ENCODE measurements at regions not wholly inside any gene's neighbourhood (a gene's known extent, or its start where the extent isn't known, plus 50 kb on each side); places are given as distances from the start of the nearest gene placed in this dataset.

DNA sequence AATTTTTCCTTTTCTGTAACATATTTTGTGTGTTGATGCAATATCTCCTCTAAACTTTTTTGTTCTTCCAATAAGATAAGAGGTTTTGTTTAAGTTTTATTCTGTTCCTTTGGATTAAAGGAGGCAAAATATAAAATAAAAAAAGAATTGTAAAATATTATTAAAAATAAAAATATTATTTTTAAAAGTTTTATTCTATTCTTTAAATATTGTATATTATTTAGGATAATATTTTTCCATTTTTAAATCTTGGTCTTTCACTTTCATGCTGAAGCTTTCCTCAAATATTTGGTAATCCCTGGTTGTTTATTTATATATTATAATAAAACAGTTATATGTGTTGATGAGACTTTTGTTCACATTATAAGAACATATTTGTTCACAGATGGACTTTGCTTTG lies 187.9 kb upstream of the PDE5A start:
- no peak for DNase-seq

DNA sequence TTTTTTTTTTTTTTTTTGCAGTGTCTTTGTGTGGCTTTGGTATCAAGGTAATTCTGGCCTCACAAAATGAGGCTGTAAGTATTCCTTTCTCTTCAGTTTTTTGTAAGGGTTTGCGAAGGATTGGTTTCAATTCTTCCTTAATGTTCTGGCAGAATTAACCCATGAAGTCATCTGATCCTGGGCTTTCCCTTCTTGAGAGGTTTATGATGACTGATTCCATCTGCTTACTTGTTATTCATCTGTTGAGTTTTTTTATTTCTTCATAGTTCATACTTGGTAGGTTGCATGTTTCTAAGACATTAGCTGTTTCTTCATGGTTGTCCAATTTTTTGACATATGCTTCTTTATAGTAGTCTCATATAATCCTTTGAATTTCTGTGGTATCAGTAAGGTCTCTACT lies 181.4 kb upstream of the PDE5A start:
- no peak for DNase-seq

DNA sequence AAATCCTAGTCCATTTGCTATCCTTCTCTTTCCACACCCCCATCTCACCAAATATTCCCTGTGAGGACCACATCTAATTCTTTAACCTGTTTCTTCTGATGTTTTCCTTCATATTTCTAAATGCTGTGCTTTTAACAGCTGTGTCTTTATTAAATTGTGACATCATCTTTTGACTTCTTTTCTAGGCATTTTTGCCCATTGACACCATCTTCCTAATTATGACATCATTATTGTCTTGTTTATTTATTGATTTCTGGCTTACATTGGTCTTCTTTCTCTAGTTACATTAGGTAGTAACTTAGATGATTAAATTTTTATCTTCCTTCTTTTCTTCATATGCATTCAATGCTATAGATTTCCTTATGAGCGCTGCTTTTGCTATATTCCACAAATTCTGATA lies 175.8 kb upstream of the PDE5A start:
- no peak for DNase-seq

DNA sequence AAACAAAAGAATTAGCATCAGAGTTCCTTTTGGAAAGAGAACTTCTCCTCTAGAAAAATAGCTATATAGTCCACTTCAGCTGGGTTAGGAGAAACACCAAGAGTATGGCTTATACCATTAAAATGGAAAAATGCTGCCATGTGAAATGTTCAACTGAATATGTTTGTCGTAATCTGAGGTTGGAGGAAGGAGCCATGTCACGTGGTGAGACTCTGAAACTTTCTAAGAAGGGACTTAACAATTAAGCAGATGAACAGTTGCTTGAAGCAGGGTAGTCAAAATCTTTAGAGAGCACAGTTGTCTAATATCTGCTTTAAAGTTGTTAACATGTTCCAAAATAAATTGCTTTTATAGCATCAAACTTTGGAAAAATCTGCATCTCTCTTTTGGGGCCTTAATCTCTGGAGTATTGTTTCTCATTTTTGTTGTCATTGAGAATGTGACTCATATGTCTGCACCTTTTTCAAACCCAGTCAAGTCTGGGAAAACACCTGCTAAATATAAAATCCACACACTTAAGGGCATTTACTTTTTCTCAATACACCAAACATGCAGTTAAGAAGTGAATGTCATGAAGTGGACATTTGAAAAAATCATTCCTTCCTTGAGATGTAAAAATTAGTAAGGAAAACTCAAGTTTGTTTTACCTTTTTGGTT lies 168.8 kb upstream of the PDE5A start:
- DNase-seq, result no peak

DNA sequence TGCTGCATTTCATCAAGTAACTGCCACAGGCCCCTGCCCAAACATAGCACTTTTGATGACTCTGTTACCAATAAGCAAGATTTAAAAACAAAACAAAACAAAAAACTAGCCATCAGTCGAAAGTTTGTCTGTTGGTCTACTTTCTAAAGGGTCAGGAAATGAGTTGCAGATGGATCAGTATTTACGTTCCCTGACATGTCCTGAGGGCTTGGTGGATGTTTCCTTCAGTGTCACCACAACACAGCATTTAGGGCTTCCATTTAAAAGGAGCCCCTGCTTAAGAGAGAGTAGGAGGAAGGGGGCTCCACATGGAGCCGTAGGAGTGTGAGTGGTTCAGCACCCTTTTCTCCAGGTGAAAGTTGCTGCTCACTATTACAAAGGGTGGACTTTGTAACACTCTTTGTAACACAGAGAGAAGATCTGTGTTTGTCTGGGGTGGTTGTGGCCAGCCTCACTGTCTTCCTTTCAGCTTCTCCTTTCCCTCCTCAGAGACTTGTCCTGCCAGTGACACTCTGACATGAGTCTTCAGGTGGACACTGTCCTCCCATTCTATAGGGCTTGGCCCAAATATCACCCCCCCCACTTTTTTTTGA lies 167.5 kb upstream of the PDE5A start:
- DNase-seq, result no peak

DNA sequence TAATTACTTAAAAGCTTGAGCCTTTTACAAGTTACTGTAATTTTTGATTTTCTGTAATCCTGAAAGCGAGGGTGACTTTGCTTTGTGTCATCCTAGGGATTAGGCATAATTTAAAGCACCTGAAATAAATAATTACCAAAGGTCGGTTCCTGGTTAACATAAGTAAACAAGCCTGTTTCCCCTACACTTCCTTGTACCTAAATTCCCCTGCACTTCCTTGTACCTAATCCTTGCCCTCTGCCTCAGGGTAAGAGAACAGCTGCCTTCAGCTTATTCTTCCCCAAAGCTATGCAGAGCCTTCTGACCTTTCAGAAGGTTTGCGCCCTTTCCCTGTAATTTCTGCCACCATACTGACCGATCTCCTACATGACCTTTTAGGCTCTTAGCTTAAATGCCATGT lies 166.1 kb upstream of the PDE5A start:
- DNase-seq, result no peak

DNA sequence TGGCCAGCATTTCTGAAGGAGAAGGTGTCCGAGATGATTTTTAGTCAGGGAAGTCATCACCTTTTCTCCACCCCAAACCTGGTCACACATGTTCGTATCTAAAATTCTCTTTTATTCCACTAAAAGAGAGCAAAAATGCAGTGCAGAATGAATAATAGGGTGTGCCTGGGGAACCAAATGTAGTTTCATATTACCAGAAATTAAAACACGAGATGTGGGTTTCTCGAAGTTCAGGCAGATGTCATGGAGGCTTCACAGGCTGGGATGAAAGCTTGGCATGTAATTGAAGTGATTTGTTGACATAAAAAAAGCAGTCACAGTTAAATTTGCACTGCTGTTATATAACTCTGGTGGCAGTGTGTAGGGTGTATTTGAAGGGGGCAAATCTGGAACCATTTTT lies 165.5 kb upstream of the PDE5A start:
- DNase-seq, result no peak

DNA sequence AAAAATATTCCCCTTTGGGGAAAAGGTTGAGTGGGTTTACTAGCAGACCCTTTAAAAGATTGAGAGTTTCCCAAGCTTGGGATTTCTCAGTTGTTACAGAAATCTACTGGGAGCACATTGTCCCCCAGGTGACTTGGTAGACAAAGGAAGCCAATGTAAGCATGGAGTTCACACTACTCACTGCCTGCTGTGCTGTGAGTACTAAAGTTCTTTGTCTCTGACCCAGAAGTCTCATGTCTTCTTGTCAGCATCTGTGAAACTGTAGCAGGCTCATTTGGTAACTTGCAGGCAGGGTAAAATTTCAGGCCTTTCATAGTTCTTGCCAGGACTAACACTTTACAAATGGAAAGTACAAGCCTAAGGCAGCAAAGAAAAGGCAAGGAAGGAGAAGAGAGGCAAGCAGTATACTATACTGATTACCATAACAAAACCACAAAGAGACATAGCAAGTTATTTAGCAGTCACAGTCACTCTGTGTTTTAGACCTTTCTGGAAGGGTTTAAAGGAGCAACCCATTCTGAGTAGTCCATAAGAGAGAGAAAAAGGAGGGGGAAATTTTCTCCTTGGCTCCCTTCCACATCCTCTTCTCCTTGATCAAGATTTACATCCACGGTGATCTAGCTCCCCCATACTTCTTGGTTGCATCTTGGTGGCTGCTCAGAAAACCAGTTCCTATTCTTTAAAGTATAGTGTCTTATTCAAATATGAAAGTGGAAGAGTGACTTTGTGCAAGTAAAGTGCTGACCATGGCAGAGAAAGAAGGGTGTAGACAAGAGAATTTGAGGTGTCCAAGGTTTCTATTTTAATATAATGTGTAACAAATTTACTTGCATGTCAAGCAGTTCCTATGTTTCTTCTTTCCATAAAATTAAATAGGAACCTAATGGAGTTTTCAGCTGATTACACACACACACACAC lies 160.0 kb upstream of the PDE5A start:
- no peak for DNase-seq

DNA sequence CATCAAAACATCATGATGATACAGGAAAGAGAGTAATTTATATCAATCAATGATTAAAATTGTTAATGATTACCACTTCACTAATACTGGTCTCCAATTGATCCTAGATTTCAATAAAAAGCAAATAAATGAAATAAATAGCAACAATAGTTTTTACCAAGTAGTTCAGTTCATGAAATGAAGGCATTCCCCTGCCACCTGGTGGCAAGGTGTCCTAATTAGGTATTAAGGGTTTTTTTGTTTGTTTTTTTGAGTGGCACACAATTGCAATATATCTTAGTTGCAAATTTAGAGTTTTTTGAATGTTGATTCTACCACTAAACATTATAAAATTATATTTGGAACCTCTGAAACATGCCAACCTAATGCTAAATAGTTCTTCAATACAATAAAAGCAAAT lies 157.4 kb upstream of the PDE5A start:
- DNase-seq, result peak; percentile 4

DNA sequence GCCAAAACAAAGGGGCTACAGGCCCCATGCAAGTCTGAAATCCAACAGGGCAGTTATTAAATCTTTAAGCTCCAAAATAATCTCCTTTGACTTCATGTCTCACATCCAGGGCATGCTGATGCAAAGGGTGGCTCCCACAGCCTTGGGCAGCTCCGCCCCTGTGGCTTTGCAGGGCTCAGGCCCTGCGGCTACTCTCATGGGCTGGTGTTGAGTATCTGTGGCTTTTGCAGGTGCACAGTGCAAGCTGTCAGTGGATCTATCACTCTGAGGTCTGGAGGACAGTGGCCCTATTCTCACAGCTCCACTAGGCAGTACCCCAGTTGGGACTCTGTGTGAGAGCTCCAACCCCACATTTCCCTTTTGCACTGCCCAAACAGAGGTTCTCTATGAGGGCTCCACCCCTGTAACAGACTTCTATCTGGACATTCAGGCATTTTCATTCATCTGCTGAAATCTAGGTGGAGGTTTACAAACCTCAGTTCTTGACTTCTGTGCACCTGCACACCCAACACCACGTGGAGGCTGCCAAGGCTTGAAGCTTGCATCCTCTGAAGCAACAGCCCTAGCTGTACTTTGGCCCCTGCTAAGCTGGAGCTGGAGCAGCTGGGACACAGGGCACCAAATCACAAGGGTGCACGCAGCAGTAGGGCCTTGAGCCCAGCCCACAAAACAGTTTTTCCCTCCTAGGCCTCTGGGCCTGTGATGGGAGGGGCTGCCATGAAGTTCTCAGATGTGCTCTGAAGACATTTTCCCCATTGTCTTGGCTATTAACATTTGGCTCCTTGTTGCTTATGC lies 154.8 kb upstream of the PDE5A start:
- no peak for DNase-seq

DNA sequence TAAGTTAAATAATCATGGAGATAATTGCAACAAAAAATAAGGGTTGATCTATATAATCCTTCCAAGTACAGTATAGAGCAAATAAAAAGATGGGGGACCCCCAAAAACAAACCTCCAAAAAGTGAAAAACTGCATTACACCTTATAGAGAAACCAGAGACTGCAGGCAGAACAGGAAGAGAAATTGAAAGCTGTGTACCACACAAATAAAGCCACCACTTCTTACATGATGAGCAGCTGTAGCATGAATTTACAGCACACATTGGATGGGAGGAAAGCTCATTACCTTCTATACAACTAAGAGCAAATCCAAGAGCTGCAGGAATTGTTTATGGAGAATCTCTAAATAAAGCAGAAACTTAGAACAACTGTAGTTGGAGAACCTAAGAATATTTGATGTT lies 152.4 kb upstream of the PDE5A start:
- no peak for DNase-seq

DNA sequence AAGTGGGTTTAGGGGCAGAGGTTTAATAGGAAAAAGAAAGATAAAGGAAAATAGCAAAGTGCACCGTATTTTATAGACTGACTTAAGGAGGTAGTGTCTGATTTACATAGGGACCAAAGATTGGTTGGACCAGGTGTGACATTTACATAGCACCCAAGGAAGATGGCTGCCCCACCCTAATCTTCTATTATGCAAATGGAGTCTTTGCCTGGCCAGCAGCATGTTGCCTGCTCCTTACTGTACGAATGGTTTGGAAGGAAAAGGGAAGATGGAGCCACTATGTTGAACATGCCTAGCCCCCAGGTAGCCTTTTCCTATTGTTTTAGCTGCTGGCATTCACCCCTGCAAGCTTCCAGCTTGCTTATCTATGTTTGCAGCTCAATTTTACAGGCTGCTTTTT lies 146.2 kb upstream of the PDE5A start:
- DNase-seq, result no peak

DNA sequence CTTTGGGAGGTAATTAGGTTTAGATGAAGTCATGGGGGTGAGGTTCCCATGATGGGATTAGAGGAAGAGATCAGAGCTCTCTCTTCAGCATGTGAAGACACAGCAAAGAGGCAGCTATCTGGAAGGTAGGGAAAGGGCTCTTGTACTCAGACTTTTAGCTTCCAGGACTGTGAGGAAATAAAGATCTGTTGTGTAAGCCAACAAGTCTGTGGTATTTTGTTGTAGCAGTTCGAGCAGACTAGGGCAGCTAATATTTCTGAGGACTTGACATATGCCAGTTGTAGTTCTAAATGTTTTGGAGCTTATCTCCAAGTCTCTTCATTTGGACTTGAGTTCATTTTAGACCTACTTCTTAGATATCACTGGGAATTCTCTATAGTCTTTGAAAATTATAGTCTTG lies 137.3 kb upstream of the PDE5A start:
- no peak for DNase-seq

DNA sequence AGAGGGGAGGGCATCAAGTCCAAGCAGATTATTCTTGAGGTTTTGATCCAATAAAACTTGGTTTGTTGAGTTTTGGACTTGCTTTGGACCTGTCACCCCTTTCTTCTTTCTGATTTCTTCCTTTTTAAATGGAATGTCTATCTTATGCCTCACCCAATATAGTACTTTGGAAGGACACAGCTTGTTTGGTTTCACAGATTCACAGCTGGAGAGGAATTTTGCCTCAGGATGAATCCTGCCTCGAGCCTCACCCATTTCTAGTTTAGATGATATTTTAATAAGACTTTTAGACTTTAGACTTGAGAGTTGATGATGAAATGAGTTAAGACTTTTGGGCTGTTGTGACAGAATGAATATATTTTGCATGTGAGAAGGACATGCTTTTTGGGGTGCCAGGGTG lies 136.9 kb upstream of the PDE5A start:
- no peak for DNase-seq

DNA sequence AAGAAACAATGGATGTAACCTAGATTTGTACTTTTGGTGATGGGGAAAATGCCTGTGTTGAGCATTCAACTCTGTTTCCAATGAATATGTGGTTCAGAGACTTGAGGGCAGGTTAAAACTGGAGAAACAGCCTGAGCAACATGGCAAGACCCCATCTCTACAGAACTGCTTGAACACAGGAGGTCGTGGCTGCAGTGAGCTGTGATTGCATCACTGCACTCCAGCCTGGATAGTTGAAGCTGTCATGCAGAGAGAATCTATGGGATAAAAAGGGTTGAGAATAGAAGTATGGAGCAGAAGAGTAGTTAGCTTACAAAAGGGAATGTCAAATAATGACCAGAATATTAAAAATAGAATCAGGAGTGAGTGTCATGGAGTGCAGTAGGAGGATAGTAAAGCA lies 134.8 kb upstream of the PDE5A start:
- no peak for DNase-seq

DNA sequence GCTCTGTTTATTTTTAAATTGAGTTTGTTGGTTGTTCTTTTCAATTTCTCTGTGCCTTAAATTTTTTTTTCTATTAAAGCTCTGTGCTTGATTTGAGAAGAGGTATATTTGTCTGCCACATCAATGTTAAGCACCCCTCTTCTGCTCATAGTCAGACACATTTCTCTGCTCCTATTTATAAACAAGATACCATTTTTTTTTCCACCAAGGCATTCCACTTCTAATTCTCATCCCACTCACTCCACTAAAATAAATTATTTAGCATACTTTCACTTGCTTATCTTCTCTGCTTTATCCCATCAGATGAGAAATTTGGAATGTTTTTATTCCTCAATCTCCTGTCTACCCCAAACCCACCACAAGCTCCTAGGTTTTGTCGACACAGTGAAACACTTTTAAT lies 127.0 kb upstream of the PDE5A start:
- DNase-seq, result no peak

DNA sequence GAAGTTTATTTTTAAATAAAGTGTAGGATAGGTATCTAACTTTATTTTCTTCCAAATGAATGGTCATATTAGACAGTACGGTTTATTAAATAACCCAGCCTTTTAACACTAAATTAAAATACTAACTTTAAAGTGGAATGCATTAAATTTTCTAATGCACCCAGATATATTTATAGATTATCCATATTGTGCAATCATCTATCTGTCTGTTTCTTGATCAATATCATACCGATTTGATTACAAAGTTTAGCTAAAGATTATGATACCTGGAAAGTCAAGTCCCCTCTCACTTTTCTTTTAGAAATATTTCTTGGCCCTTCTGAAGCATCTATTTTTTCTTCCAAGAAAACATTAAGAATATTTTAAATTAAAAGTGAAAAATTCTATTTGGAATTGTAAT lies 124.3 kb upstream of the PDE5A start:
- DNase-seq, result no peak

DNA sequence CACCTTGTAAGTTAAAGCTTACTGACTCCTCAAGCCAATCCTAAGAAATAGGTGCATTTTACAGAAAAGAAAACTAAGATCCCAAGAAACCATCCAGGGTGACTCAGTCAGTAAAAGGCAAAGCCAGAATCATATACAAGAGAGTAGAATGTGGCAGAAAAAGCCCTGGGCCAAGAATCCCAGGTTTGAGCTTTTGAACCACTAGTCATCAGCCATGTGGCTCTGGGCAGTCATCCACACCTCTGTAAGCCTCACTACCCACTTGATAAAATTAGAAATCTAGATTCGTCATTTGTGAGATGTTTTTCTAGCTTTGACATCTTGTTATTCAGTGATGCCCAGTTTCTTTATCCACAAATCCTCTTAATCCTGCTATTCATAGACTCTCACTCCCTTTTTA lies 122.2 kb upstream of the PDE5A start:
- DNase-seq, result no peak

DNA sequence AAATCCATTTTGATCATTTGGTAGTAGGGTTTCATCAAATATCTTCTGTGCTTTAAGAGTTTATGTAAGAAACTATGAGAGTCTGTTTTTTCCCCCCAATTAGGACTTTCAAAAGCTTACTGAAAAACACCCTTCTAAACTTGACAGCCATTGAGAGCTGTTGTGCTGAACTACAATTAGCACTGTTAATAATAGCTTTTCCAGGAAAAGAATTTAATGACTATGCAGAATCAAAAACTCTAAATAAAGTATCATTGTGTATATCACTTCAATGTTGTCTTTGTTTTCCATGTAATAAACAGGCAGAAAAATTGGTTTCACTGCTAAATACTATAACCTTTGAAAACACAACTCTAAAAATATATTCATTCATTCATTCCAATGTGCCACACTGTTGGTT lies 121.4 kb upstream of the PDE5A start:
- no peak for DNase-seq

DNA sequence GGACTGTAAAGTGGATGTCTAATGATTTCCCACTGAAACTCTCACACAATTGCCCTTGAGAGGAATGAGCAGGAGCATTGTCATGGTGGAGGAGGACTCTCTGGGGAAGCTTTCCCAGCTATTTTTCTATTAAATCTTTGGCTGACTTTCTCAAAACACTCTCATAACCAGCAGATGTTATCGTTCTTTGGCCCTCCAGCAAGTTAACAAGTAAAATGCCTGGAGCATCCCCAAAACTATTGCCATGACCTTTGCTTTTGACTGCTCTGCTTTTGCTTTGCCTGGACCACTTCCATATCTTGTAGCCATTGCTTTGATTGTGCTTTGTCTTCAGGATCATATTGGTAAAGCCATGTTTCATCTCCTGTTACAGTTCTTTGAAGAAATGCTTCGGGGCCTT lies 120.2 kb upstream of the PDE5A start:
- DNase-seq, result no peak

DNA sequence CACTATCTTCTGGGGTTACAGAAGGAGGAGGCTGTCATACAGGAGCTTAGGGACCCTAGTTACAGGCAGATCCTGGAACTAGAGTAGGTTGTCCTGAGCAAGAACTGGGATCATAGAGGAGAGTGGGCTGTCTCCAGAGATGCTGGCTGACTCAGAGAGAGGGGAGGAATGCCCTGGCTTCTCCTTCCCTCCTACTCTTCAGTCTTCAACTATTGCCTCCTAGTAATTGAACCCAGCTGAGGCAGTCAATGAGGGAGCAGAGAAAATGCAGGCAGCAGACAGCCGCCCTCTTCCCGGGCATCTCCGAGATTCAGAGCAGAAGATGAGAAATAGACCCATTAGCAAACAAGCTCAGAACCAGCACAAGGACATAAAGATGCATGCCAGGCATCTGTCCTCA lies 118.3 kb upstream of the PDE5A start:
- no peak for DNase-seq

DNA sequence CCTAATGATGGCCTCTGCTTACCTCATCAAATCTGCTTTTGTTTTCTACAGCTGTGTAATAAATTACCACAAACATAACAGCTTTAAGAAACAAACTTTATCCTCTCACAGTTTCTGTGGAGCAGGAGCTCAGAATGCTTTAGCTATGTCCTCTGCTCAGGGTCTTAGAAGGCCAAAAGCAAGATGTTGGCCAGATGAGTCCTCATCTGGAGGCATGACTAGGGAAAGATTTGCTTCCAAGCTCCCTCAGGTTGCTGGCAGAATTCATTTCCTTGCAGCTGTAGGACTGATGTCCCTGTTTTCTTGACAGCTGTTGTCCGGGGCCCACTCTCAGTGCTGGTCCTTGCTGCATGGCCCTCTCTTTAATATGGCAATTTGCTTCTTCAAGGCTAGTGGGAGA lies 116.7 kb upstream of the PDE5A start:
- DNase-seq, result no peak

DNA sequence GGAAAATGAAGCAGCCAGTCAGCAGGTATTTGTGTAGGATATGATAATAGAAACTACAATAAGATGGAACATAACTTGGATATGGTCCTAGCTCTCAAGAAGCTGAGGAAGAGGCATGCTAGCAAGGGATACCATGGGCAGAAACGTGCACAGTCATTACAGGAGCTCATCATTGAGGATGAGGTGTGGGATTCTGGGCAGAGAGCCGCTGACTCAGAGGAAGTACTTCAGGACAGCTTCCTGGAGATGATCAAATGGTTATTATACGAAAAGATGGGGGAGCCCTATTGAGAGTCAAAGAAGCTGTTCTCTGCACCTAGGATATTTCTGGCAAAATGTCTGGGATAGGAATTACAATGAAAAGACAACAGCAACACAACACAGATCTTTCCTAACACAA lies 116.0 kb upstream of the PDE5A start:
- DNase-seq, result no peak

DNA sequence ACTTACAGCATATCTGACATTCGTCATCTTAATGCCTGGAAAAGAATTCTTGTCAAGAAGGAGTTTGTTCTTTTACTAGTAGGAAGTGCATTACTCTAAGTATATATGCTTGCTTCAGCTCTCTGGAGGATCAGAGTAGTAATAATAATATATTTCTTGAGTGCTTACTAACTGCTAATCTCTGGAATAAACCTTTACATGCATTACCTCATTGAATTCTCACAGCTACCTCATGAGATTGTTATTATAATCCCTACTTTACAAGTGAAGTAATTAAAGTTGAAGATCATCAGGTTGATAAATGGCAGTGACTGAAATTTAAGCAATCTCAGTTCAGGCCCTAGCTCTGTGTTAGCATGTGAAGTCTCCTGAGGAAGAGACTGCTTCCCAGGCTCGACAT lies 115.0 kb upstream of the PDE5A start:
- no peak for DNase-seq
